Stomach (tissue), 8 donors: ENCODE measurements at regions not wholly inside any gene's neighbourhood (a gene's known extent, or its start where the extent isn't known, plus 50 kb on each side); places are given as distances from the start of the nearest gene placed in this dataset.
"Not testable (repeated sequence)": the region's sequence is repeated elsewhere in the genome, so short reads cannot be mapped to it uniquely, and the experiment has no call there.

Experiments
- DNase-seq, 2 donors: peaks; one replicate each; pipeline versions ENCODE4 v3.0.0 to v3.0.0-alpha.2; 2013 to 2019
- H3K27ac ChIP-seq, 5 donors: fragments of 200-600 bp in 4 of 5; sonication (generic) in 4 of 5; one replicate each; pipeline ENCODE4 v1.5.1; 2013 to 2019; ENCODE audit warnings: mild to moderate bottlenecking in 1 of 5, moderate library complexity in 1 of 5
- H3K27me3 ChIP-seq, 3 donors: fragments of 200-600 bp; sonication (generic); one replicate each; pipeline ENCODE4 v1.5.1; 2017 to 2019; ENCODE audit warnings: mixed run types in 1 of 3
- H3K36me3 ChIP-seq, 4 donors: fragments of 200-600 bp; sonication (generic); 1 replicate in 3 of 4; 2 replicates in 1 of 4; pipeline ENCODE4 v1.5.1; 2016 to 2019
- H3K4me1 ChIP-seq, 4 donors: fragments of 200-600 bp; sonication (generic); one replicate each; pipeline ENCODE4 v1.5.1; 2016 to 2019
- H3K4me3 ChIP-seq, 4 donors: fragments of 200-600 bp; sonication (generic) in 3 of 4; one replicate each; pipeline ENCODE4 v1.5.1; 2016 to 2019; ENCODE audit warnings: mild to moderate bottlenecking in 1 of 4
- H3K9me3 ChIP-seq, 4 donors: fragments of 200-600 bp; sonication (generic); one replicate each; pipeline ENCODE4 v1.5.1; 2016 to 2019
- CTCF ChIP-seq, 7 experiments: fragments of 450-650 bp in 4 of 7; fragments of 200-600 bp in 3 of 7; sonication (generic) in 3 of 7; IDR thresholded peaks; one replicate each; pipeline ENCODE4 v1.5.1; 2016 to 2019; ENCODE audit warnings: antibody characterized with exemption in 7 of 7, control low read depth in 2 of 7, mild to moderate bottlenecking in 1 of 7
- EP300 ChIP-seq: sonication (generic); formaldehyde crosslinking; IDR thresholded peaks from one replicate; pipeline ENCODE4 v1.6.1; 2017; ENCODE audit warnings: antibody characterized with exemption
- POLR2A ChIP-seq, 4 donors: fragments of 450-650 bp; IDR thresholded peaks; one replicate each; pipeline ENCODE4 v1.6.1; 2016; ENCODE audit warnings: antibody characterized with exemption in 4 of 4, control low read depth in 2 of 4, mild to moderate bottlenecking in 1 of 4, moderate library complexity in 1 of 4
- POLR2AphosphoS5 ChIP-seq, 3 donors: sonication (generic); formaldehyde crosslinking; IDR thresholded peaks; one replicate each; pipeline ENCODE4 v1.6.1; 2016; ENCODE audit warnings: antibody characterized with exemption in 3 of 3
- WGBS, 5 donors: extraction: QIAGEN DNeasy Blood & Tissue Kit in 3 of 5; methylation state at CpG; one replicate each; pipeline versions ENCODE4 v1.1.5 to v1.1.7; 2013 to 2018; 5-methylcytosine and 5-hydroxymethylcytosine counted together
- intact Hi-C: fragments of 100-400 bp; cut with DNase I; formaldehyde crosslinking; loops from one replicate; pipeline ENCODE4 v1.15.1; 2023; ENCODE audit warnings: low total_unique reads
- donor health status: healthy with polysubstance abuse.
- donor health status: Bipolar disorder and iron deficiency.
- donor health status: healthy.

- Histone ChIP-seq H3K27ac (no peak overlapping the region), H3K4me1 (no peaks in the 10 kb centered on the region), H3K27me3 (no peaks in the 10 kb centered on the region), H3K4me3 (no peak overlapping the region), H3K9me3 (no peaks in the 10 kb centered on the region), H3K36me3 (peaks cover 0 to 2% (median 0%) of the 10 kb centered on the region in 4 donors)
- TF ChIP-seq CTCF (IDR thresholded peaks at IDR 0.05) (no peak), POLR2A (IDR thresholded peaks at IDR 0.05) (no peak), POLR2AphosphoS5 (IDR thresholded peaks at IDR 0.05) (no peak), EP300 (no peak)
- intact Hi-C loops, result no loop called here
- WGBS, 5 donors, result 84 to 92% (median 87%) methylated on average over 5 of the region's 5 CpGs
- no peak for DNase-seq
Observed at GRCh38 chr15:99823346-99823745, 90.1 kb upstream of the LYSMD4 start.

GRCh38 chr15:99819981-99820718 lies 86.9 kb upstream of the LYSMD4 start:
- no peak for DNase-seq
- Histone ChIP-seq H3K27me3 (no peaks in the 10 kb centered on the region), H3K4me3 (no peak overlapping the region), H3K4me1 (no peaks in the 10 kb centered on the region), H3K36me3 (peaks cover 0 to 4% (median 0%) of the 10 kb centered on the region in 4 donors), H3K27ac (no peak overlapping the region), H3K9me3 (no peaks in the 10 kb centered on the region)
- intact Hi-C loops, result no loop called here
- TF ChIP-seq POLR2AphosphoS5 (IDR thresholded peaks at IDR 0.05) (no peak), EP300 (no peak), CTCF (IDR thresholded peaks at IDR 0.05) (no peak), POLR2A (IDR thresholded peaks at IDR 0.05) (no peak)
- WGBS, 5 donors, result 86 to 96% (median 92%) methylated on average over 2 of the region's 2 CpGs

GRCh38 chr15:99818872-99819271 lies 85.6 kb upstream of the LYSMD4 start:
- intact Hi-C loops, result no loop called here
- no peak for DNase-seq
- WGBS, 5 donors, result 91 to 97% (median 93%) methylated on average over 3 of the region's 3 CpGs

GRCh38 chr15:99816862-99817261 lies 83.6 kb upstream of the LYSMD4 start:
- not testable (repeated sequence) for H3K27me3 ChIP-seq

More at GRCh38 chr15:99818872-99819271, 85.6 kb upstream of the LYSMD4 start:
- TF ChIP-seq POLR2A (IDR thresholded peaks at IDR 0.05) (no peak), EP300 (no peak), CTCF (IDR thresholded peaks at IDR 0.05) (no peak), POLR2AphosphoS5 (IDR thresholded peaks at IDR 0.05) (no peak)
- Histone ChIP-seq H3K27ac (no peak overlapping the region), H3K4me1 (no peaks in the 10 kb centered on the region), H3K9me3 (no peaks in the 10 kb centered on the region), H3K4me3 (no peak overlapping the region), H3K36me3 (peaks cover 0 to 4% (median 1%) of the 10 kb centered on the region in 4 donors), H3K27me3 (no peaks in the 10 kb centered on the region)

GRCh38 chr15:99810663-99811062 lies 77.4 kb upstream of the LYSMD4 start:
- H3K27ac ChIP-seq, H3K9me3 ChIP-seq, DNase-seq, H3K4me3 ChIP-seq, intact Hi-C loops, H3K4me1 ChIP-seq, H3K27me3 ChIP-seq: not testable (repeated sequence)
- WGBS, 5 donors, result 92 to 97% (median 95%) methylated on average over 2 of the region's 2 CpGs
- peaks cover 0 to 15% (median 6%) of the 10 kb centered on the region in 4 donors for H3K36me3 ChIP-seq

More at GRCh38 chr15:99816862-99817261, 83.6 kb upstream of the LYSMD4 start:
- 92 to 100% (median 94%) methylated on average over 2 of the region's 2 CpGs for WGBS, 5 donors
- H3K27ac ChIP-seq, H3K4me1 ChIP-seq, H3K9me3 ChIP-seq, H3K4me3 ChIP-seq, intact Hi-C loops, DNase-seq: not testable (repeated sequence)
- peaks cover 0 to 16% (median 6%) of the 10 kb centered on the region in 4 donors for H3K36me3 ChIP-seq

GRCh38 chr15:99799854-99800250 lies 66.6 kb upstream of the LYSMD4 start:
- H3K9me3 ChIP-seq, H3K4me1 ChIP-seq, H3K36me3 ChIP-seq, H3K27me3 ChIP-seq, H3K4me3 ChIP-seq, intact Hi-C loops, H3K27ac ChIP-seq, DNase-seq: not testable (repeated sequence)
- 87 to 94% (median 92%) methylated on average over 18 to 33 of the region's 33 CpGs for WGBS, 5 donors

- H3K27ac ChIP-seq, H3K36me3 ChIP-seq, H3K4me3 ChIP-seq, H3K4me1 ChIP-seq, intact Hi-C loops, DNase-seq, H3K27me3 ChIP-seq, H3K9me3 ChIP-seq: not testable (repeated sequence)
- WGBS, 5 donors, result 84 to 90% (median 86%) methylated on average over 20 to 25 of the region's 26 CpGs
Observed at GRCh38 chr15:99799182-99799853, 66.1 kb upstream of the LYSMD4 start.
